IMR-90 (cell line): ENCODE measurements at regions not wholly inside any gene's neighbourhood (a gene's known extent, or its start where the extent isn't known, plus 50 kb on each side); places are given as distances from the start of the nearest gene placed in this dataset.

ENCODE experiments used
- ATAC-seq: fragments of 200-7000 bp; cut with Tn5 transposase; 2 replicates; pipeline ENCODE4 v1.9.1; 2020; ENCODE audit warnings: low read depth, mild to moderate bottlenecking, moderate library complexity
- BruUV-seq: library from RNA; stranded (reverse); fragments of 400-500 nt; replicated peaks from 2 replicates; lab custom pipeline; 2021; lab: Mats Ljungman, UMichigan
- CTCF ChIA-PET: fragments of 300-600 bp; formaldehyde crosslinking; extraction: SDS; loops from one replicate; lab custom pipeline; 2021; ENCODE audit warnings: antibody characterized with exemption; lab: Yijun Ruan, JAX
- POLR2A ChIA-PET: fragments of 300-600 bp; sonication (Branson Sonifier 250); formaldehyde crosslinking; loops from one replicate; lab custom pipeline; 2022; ENCODE audit warnings: antibody characterized with exemption; ENCODE audit not compliant: unreplicated experiment; lab: Charles Lee
- DNase-seq: peaks from one replicate; pipeline ENCODE4 v3.0.0; 2013
- H2AFZ ChIP-seq: replicated peaks from 2 replicates; pipeline ENCODE3; 2013; ENCODE audit warnings: low read length, mild to moderate bottlenecking; ENCODE audit not compliant: poor library complexity
- H2AK5ac ChIP-seq: 2 replicates; pipeline ENCODE4 v1.6.1; 2013; ENCODE audit warnings: low read depth, low read length, inconsistent platforms
- H2AK9ac ChIP-seq: replicated peaks from 2 replicates; pipeline ENCODE3; 2013; ENCODE audit warnings: mild to moderate bottlenecking, low read depth, low read length, moderate library complexity; ENCODE audit not compliant: poor library complexity
- H2BK120ac ChIP-seq: 2 replicates; pipeline ENCODE4 v1.6.1; 2013; ENCODE audit warnings: low read depth, low read length, inconsistent platforms
- H2BK15ac ChIP-seq: 3 replicates; pipeline ENCODE4 v1.6.1; 2013; ENCODE audit warnings: low read depth, low read length, inconsistent platforms
- H2BK20ac ChIP-seq: 2 replicates; pipeline ENCODE4 v1.6.1; 2013; ENCODE audit warnings: low read depth, mild to moderate bottlenecking, inconsistent platforms, low read length, moderate library complexity
- H2BK5ac ChIP-seq: 2 replicates; pipeline ENCODE4 v1.6.1; 2013; ENCODE audit warnings: mild to moderate bottlenecking, low read depth, low read length, inconsistent platforms; ENCODE audit not compliant: poor library complexity, severe bottlenecking
- H3K14ac ChIP-seq: replicated peaks from 2 replicates; pipeline ENCODE4 v1.6.1; 2013; ENCODE audit warnings: low read depth, low read length, inconsistent platforms
- H3K18ac ChIP-seq: 2 replicates; pipeline ENCODE4 v1.6.1; 2013; ENCODE audit warnings: low read depth, low read length, control low read depth
- H3K23ac ChIP-seq: 2 replicates; pipeline ENCODE4 v1.6.1; 2013; ENCODE audit warnings: low read depth, low read length, inconsistent platforms
- H3K27ac ChIP-seq: 2 replicates; pipeline ENCODE4 v1.5.1; 2013; ENCODE audit warnings: mild to moderate bottlenecking, control low read depth, low read length; ENCODE audit not compliant: insufficient read depth
- H3K27me3 ChIP-seq: 2 replicates; pipeline ENCODE4 v1.6.1; 2013; ENCODE audit warnings: low read length; ENCODE audit not compliant: control insufficient read depth, insufficient read depth
- H3K36me3 ChIP-seq: 2 replicates; pipeline ENCODE4 v1.6.1; 2013; ENCODE audit warnings: low read length, mixed read lengths; ENCODE audit not compliant: control insufficient read depth, insufficient read depth
- H3K4ac ChIP-seq: 2 replicates; pipeline ENCODE4 v1.6.1; 2013; ENCODE audit warnings: low read depth, low read length, inconsistent platforms
- H3K4me1 ChIP-seq: 2 replicates; pipeline ENCODE4 v1.6.1; 2013; ENCODE audit warnings: low read length, mixed read lengths; ENCODE audit not compliant: control insufficient read depth, insufficient read depth
- H3K4me2 ChIP-seq: 2 replicates; pipeline ENCODE4 v1.6.1; 2013; ENCODE audit warnings: low read depth, mild to moderate bottlenecking, control low read depth, low read length, moderate library complexity
- H3K4me3 ChIP-seq: 2 replicates; pipeline ENCODE4 v1.5.1; 2013; ENCODE audit warnings: low read depth, mild to moderate bottlenecking, control low read depth, low read length, moderate library complexity; ENCODE audit not compliant: insufficient read depth
- H3K56ac ChIP-seq: 2 replicates; pipeline ENCODE4 v1.6.1; 2013; ENCODE audit warnings: low read length, inconsistent platforms; ENCODE audit not compliant: insufficient read depth; ENCODE audit errors: extremely low read depth
- H3K79me1 ChIP-seq, 2 experiments: 2 replicates each; pipeline ENCODE4 v1.6.1; 2013; ENCODE audit warnings: low read length in 2 of 2, inconsistent platforms in 1 of 2, low read depth in 1 of 2
- H3K9ac ChIP-seq: 2 replicates; pipeline ENCODE4 v1.6.1; 2013; ENCODE audit warnings: low read depth, low read length, control low read depth
- H3K9me1 ChIP-seq: 2 replicates; pipeline ENCODE4 v1.6.1; 2013; ENCODE audit warnings: low read length, inconsistent platforms; ENCODE audit not compliant: insufficient read depth
- H3K9me3 ChIP-seq: 2 replicates; pipeline ENCODE4 v1.6.1; 2013; ENCODE audit warnings: low read length; ENCODE audit not compliant: control insufficient read depth, insufficient read depth
- H4K20me1 ChIP-seq: 2 replicates; pipeline ENCODE4 v1.6.1; 2013; ENCODE audit warnings: low read length, inconsistent platforms; ENCODE audit not compliant: insufficient read depth
- H4K5ac ChIP-seq: 2 replicates; pipeline ENCODE4 v1.6.1; 2013; ENCODE audit warnings: mild to moderate bottlenecking, low read depth, low read length, control low read depth
- H4K8ac ChIP-seq, 2 experiments: 2 replicates each; pipeline ENCODE4 v1.6.1; 2013; ENCODE audit warnings: low read depth in 2 of 2, low read length in 2 of 2, control low read depth in 1 of 2, inconsistent platforms in 1 of 2
- H4K91ac ChIP-seq: 2 replicates; pipeline ENCODE4 v1.6.1; 2013; ENCODE audit warnings: low read depth, low read length, inconsistent platforms; ENCODE audit not compliant: insufficient read depth
- BHLHE40 ChIP-seq: fragments of 150-350 bp; IDR thresholded peaks from 2 replicates; pipeline ENCODE4 v1.6.1; 2016; ENCODE audit warnings: mild to moderate bottlenecking, low read depth, low read length
- CEBPB ChIP-seq: IDR thresholded peaks from 2 replicates; pipeline ENCODE4 v1.6.1; 2012; ENCODE audit warnings: low read depth, low read length, improper control_type of control experiment
- CHD1 ChIP-seq: IDR thresholded peaks from 2 replicates; pipeline ENCODE4 v1.6.1; 2012; ENCODE audit warnings: low read depth, low read length, improper control_type of control experiment
- ELK1 ChIP-seq: fragments of 150-350 bp; IDR thresholded peaks from 2 replicates; pipeline ENCODE4 v1.6.1; 2016; ENCODE audit warnings: low read depth, mild to moderate bottlenecking, low read length, moderate library complexity, borderline replicate concordance
- FOS ChIP-seq: fragments of 150-350 bp; IDR thresholded peaks from 2 replicates; pipeline ENCODE4 v1.6.1; 2016; ENCODE audit warnings: low read depth, low read length
- MAFK ChIP-seq: IDR thresholded peaks from 2 replicates; pipeline ENCODE4 v1.6.1; 2012; ENCODE audit warnings: low read depth, low read length, improper control_type of control experiment
- MAZ ChIP-seq: IDR thresholded peaks from 2 replicates; pipeline ENCODE4 v1.6.1; 2012; ENCODE audit warnings: low read depth, mild to moderate bottlenecking, low read length, improper control_type of control experiment, moderate library complexity, borderline replicate concordance
- MXI1 ChIP-seq: IDR thresholded peaks from 2 replicates; pipeline ENCODE4 v1.6.1; 2012; ENCODE audit warnings: low read depth, mild to moderate bottlenecking, low read length, moderate library complexity, borderline replicate concordance
- NFE2L2 ChIP-seq: fragments of 150-350 bp; IDR thresholded peaks from 2 replicates; pipeline ENCODE4 v1.6.1; 2016; ENCODE audit warnings: low read depth, mild to moderate bottlenecking, low read length
- POLR2A ChIP-seq: IDR thresholded peaks from 2 replicates; pipeline ENCODE4 v1.6.1; 2012; ENCODE audit warnings: mild to moderate bottlenecking, low read depth, low read length
- RAD21 ChIP-seq: IDR thresholded peaks from 2 replicates; pipeline ENCODE4 v1.6.1; 2012; ENCODE audit warnings: low read length, improper control_type of control experiment
- RCOR1 ChIP-seq: IDR thresholded peaks from 2 replicates; pipeline ENCODE4 v1.6.1; 2012; ENCODE audit warnings: mild to moderate bottlenecking, low read length, improper control_type of control experiment; ENCODE audit not compliant: insufficient replicate concordance
- RFX5 ChIP-seq: IDR thresholded peaks from 2 replicates; pipeline ENCODE4 v1.8.0; 2012; ENCODE audit warnings: low read depth, mild to moderate bottlenecking, low read length, moderate library complexity
- SMC3 ChIP-seq: fragments of 150-350 bp; IDR thresholded peaks from 2 replicates; pipeline ENCODE4 v1.6.1; 2016; ENCODE audit warnings: low read depth, mild to moderate bottlenecking, antibody characterized with exemption, low read length, moderate library complexity
- WGBS, 2 experiments: methylation state at CpG; one replicate each; pipeline versions ENCODE4 v1.1.5 to v1.1.7; 2013; ENCODE audit warnings: missing lambda C conversion rate in 2 of 2; ENCODE audit not compliant: insufficient read length in 1 of 2; ENCODE audit errors: extremely low coverage in 2 of 2; 5-methylcytosine and 5-hydroxymethylcytosine counted together
- dilution Hi-C: fragments of 300-500 bp; cut with HindIII; formaldehyde crosslinking; loops from one replicate; pipeline ENCODE4 v1.14.3; 2018; ENCODE audit warnings: low sequenced_read_pairs; ENCODE audit not compliant: unreplicated experiment
- in situ Hi-C: fragments of 300-500 bp; cut with MboI; formaldehyde crosslinking; loops from 3 replicates; pipeline ENCODE4 v1.14.3; 2019; ENCODE audit warnings: low sequenced_read_pairs, inconsistent platforms, mixed read lengths
- intact Hi-C: fragments of 100-400 bp; cut with micrococcal nuclease; formaldehyde crosslinking; loops from 2 replicates; pipeline ENCODE4 v1.10.0; 2022
- TF ChIP-seq, protein P1 (sequence below): fragments of 150-350 bp; IDR thresholded peaks from 2 replicates; pipeline ENCODE4 v1.6.1; 2017; ENCODE audit warnings: mild to moderate bottlenecking, antibody characterized with exemption, low read length, low read depth
- TF ChIP-seq, protein P2 (sequence below): conservative IDR thresholded peaks from 2 replicates; pipeline ENCODE4 v1.5.1; 2012; ENCODE audit warnings: mild to moderate bottlenecking, low read depth, low read length, improper control_type of control experiment

GRCh38 chr6:142534484-142534883 is 232.7 kb downstream of the ADGRG6 start:
- no TSS peak for BruUV-seq
- Histone ChIP-seq H3K4me1 (no peaks in the 10 kb centered on the region; the same call in 1 of the 2 replicates), H3K23ac (no peak overlapping the region), H3K4me2 (no peak overlapping the region), H3K9ac (no peak overlapping the region), H3K79me1 (no peaks in the 10 kb centered on the region), H4K20me1 (no peaks in the 10 kb centered on the region), H2BK20ac (no peak overlapping the region), H3K9me3 (peaks cover 6% of the 10 kb centered on the region; the same call in 1 of the 2 replicates), H2BK5ac (no peak overlapping the region), H3K9me1 (no peaks in the 10 kb centered on the region), H2BK15ac (no peak overlapping the region), H4K8ac (no peak overlapping the region), H2AK9ac (no peak overlapping the region), H2AFZ (no peak overlapping the region), H3K18ac (no peak overlapping the region), H3K4ac (no peak overlapping the region), H3K56ac (no peak overlapping the region), H3K27ac (no peak overlapping the region), H2BK120ac (no peak overlapping the region), H3K4me3 (no peak overlapping the region), H2AK5ac (no peak overlapping the region), H4K91ac (no peak overlapping the region), H3K14ac (no peak overlapping the region), H3K36me3 (no peaks in the 10 kb centered on the region), H3K27me3 (no peaks in the 10 kb centered on the region; the same call in 1 of the 2 replicates), H4K5ac (no peak overlapping the region)
- in situ Hi-C loops, result no loop called here
- ATAC-seq (no peak), DNase-seq (no peak)
- intact Hi-C loops, result no loop called here
- dilution Hi-C loops, result no loop called here
- CTCF ChIA-PET, result no interaction called here
- WGBS, 2 experiments, result no CpG with 5 or more reads among the region's 2 CpGs
- POLR2A ChIA-PET, result no interaction called here
- TF ChIP-seq MXI1 (no peak), BHLHE40 (no peak), RCOR1 (no peak), ELK1 (no peak), FOS (no peak), SMC3 (no peak), MAZ (no peak), MAFK (no peak), RFX5 (no peak), CEBPB (no peak), NFE2L2 (no peak), RAD21 (no peak), CHD1 (no peak), POLR2A (no peak)
- TF ChIP-seq, protein P1, sequence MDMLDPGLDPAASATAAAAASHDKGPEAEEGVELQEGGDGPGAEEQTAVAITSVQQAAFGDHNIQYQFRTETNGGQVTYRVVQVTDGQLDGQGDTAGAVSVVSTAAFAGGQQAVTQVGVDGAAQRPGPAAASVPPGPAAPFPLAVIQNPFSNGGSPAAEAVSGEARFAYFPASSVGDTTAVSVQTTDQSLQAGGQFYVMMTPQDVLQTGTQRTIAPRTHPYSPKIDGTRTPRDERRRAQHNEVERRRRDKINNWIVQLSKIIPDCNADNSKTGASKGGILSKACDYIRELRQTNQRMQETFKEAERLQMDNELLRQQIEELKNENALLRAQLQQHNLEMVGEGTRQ, result no peak
- TF ChIP-seq, protein P2, sequence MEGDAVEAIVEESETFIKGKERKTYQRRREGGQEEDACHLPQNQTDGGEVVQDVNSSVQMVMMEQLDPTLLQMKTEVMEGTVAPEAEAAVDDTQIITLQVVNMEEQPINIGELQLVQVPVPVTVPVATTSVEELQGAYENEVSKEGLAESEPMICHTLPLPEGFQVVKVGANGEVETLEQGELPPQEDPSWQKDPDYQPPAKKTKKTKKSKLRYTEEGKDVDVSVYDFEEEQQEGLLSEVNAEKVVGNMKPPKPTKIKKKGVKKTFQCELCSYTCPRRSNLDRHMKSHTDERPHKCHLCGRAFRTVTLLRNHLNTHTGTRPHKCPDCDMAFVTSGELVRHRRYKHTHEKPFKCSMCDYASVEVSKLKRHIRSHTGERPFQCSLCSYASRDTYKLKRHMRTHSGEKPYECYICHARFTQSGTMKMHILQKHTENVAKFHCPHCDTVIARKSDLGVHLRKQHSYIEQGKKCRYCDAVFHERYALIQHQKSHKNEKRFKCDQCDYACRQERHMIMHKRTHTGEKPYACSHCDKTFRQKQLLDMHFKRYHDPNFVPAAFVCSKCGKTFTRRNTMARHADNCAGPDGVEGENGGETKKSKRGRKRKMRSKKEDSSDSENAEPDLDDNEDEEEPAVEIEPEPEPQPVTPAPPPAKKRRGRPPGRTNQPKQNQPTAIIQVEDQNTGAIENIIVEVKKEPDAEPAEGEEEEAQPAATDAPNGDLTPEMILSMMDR, result no peak
